Heart left ventricle (tissue), 16 donors: ENCODE measurements at regions not wholly inside any gene's neighbourhood (a gene's known extent, or its start where the extent isn't known, plus 50 kb on each side); places are given as distances from the start of the nearest gene placed in this dataset.

Source experiments
- ATAC-seq, 4 donors: fragments of 200-7000 bp; cut with Tn5 transposase; one replicate each; pipeline ENCODE4 v1.9.1; 2020 to 2022; ENCODE audit warnings: moderate library complexity in 4 of 4, mild to moderate bottlenecking in 3 of 4, moderate number of reproducible peaks in 1 of 4
- DNase-seq, 5 donors: peaks; one replicate each; pipeline ENCODE4 v3.0.0-alpha.2; 2020
- H3K27ac ChIP-seq, 12 donors: fragments of 200-600 bp; sonication (generic) in 4 of 12; one replicate each; pipeline versions ENCODE4 v1.5.0 to v1.8.0; 2016 to 2022; ENCODE audit warnings: mild to moderate bottlenecking in 2 of 12
- H3K27me3 ChIP-seq, 9 donors: fragments of 200-600 bp; sonication (generic) in 2 of 9; one replicate each; pipeline versions ENCODE4 v1.5.1 to v1.8.0; 2016 to 2022; ENCODE audit warnings: mild to moderate bottlenecking in 3 of 9
- H3K36me3 ChIP-seq, 9 donors: fragments of 200-600 bp; sonication (generic) in 2 of 9; one replicate each; pipeline versions ENCODE4 v1.5.0 to v1.8.0; 2018 to 2022; ENCODE audit warnings: mild to moderate bottlenecking in 2 of 9
- H3K4me1 ChIP-seq, 12 donors: fragments of 200-600 bp; sonication (generic) in 4 of 12; one replicate each; pipeline versions ENCODE4 v1.5.0 to v1.8.0; 2016 to 2022; ENCODE audit warnings: mild to moderate bottlenecking in 3 of 12
- H3K4me3 ChIP-seq, 12 donors: fragments of 200-600 bp; sonication (generic) in 4 of 12; one replicate each; pipeline versions ENCODE4 v1.5.0 to v1.8.0; 2017 to 2022; ENCODE audit warnings: mild to moderate bottlenecking in 9 of 12, moderate library complexity in 4 of 12
- H3K9me3 ChIP-seq, 12 donors: fragments of 200-600 bp; sonication (generic) in 4 of 12; one replicate each; pipeline versions ENCODE4 v1.5.0 to v1.8.0; 2016 to 2022; ENCODE audit warnings: mild to moderate bottlenecking in 1 of 12
- CTCF ChIP-seq, 12 donors: fragments of 200-600 bp; sonication (generic) in 4 of 12; IDR thresholded peaks; one replicate each; pipeline versions ENCODE4 v1.5.0 to v1.8.0; 2018 to 2022; ENCODE audit warnings: antibody characterized with exemption in 12 of 12, mild to moderate bottlenecking in 5 of 12
- POLR2A ChIP-seq, 2 donors: fragments of 450-650 bp; IDR thresholded peaks; one replicate each; pipeline ENCODE4 v1.6.1; 2017; ENCODE audit warnings: antibody characterized with exemption in 2 of 2, mild to moderate bottlenecking in 2 of 2, moderate library complexity in 2 of 2
- WGBS, 4 donors: extraction: QIAGEN DNeasy Blood & Tissue Kit in 2 of 4; methylation state at CpG; one replicate each; pipeline versions ENCODE4 v1.1.5 to v1.1.7; 2013 to 2018; 5-methylcytosine and 5-hydroxymethylcytosine counted together
- intact Hi-C, 10 donors: fragments of 100-400 bp; cut with DNase I; formaldehyde crosslinking; loops; one replicate each; pipeline versions ENCODE4 v1.11.1 to v1.14.2; 2022
- donor health status: ischemic (EF 13 %, LVEDD 7.1; RV severe dilation, severe dysfunction).
- donor health status: healthy with polysubstance abuse.
- donor health status: DM: no; HTN: yes; CAD: no.
- donor health status: DM: no; HTN: no; CAD: no.
- donor health status: ischemic (EF 25% LVEDD 6.9; RV normal size, moderate dysfunction).
- donor health status: ischemic (EF 25% LVEDD 5.7; RV mildly dilated, moderate dysfunction).
- donor health status: healthy.
- donor health status: DM: yes; HTN: yes; CAD: no.
- donor health status: ischemic (EF 35%, LVEDD 5.7; RV mildly dilated, moderate dysfunction).
- donor health status: nonischemic (EF 11% LVEDD 7.7; RV severe dilation, severe dysfunction).
- donor health status: DM: yes; HTN: yes; CAD: no.
- donor health status: PGD.
- donor health status: ischemic (EF 29% LVEDD 5.4; RV normal size, mild dysfunction).
- donor health status: nonischemic (EF 23%, LVEDD 6.1; RV moderate dilation, normal function).

DNA sequence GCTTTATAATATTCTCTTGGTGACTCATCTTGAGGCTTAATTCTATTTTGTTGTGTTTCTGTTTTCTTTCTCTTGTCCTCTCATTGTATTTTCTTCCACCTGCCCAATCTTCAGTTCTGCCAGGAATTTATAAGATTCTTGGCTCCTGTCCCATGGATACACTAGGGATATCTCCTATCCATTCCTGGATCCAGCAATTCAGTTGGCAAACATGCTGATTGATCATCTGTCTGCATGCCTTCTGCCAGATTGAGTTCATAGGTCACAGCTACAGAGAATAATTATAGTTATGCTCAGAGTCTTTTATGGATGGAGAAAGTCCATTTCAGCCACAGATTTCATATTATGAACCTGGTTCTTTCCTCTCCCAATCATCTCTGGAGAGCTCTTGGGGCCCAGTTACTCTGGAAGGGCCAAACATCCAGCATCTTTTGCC lies 140.4 kb upstream of the MAGI2 start:
- ATAC-seq (no peak), DNase-seq (no peak)
- no peak for TF ChIP-seq CTCF (IDR thresholded peaks at IDR 0.05)
- H3K4me1 ChIP-seq = no peaks in the 10 kb centered on the region
- no peaks in the 10 kb centered on the region for H3K9me3 ChIP-seq
- no peaks in the 10 kb centered on the region for H3K27me3 ChIP-seq
- no peak overlapping the region for H3K27ac ChIP-seq
- no peak overlapping the region for H3K4me3 ChIP-seq
- intact Hi-C loops = no loop called here
- H3K36me3 ChIP-seq = no peaks in the 10 kb centered on the region

GRCh38 chr7:79590916-79591623 lies 137.6 kb upstream of the MAGI2 start:
- Histone ChIP-seq H3K36me3 (no peaks in the 10 kb centered on the region), H3K9me3 (no peaks in the 10 kb centered on the region), H3K4me1 (no peaks in the 10 kb centered on the region), H3K4me3 (no peak overlapping the region), H3K27me3 (no peaks in the 10 kb centered on the region), H3K27ac (no peak overlapping the region)
- intact Hi-C loops = no loop called here
- no peak for DNase-seq
- ATAC-seq = no peak
- TF ChIP-seq POLR2A (IDR thresholded peaks at IDR 0.05) (no peak), CTCF (IDR thresholded peaks at IDR 0.05) (no peak)

DNA sequence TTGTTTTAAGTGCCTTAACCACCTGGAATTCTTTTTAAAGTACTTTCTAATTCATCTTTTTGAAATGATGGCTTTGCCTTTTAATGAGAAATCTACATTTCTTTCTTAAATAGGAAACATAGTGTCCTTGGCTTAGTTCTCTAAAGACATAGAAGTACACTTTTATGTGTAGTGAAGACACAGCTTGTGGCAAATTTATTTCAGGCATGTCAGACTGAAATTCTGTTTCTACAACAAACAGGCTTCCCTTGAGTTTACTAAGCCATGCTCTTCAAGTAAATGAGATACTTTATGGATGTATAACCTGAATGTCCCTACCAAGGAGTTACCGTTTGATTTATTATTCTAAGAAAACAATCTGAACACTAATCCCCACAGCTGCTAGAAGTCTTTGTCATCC lies 136.9 kb upstream of the MAGI2 start:
- no peaks in the 10 kb centered on the region for H3K36me3 ChIP-seq
- no peak overlapping the region for H3K27ac ChIP-seq
- no peaks in the 10 kb centered on the region for H3K9me3 ChIP-seq
- WGBS, 4 donors = 85 to 91% (median 88%) methylated on average over 1 of the region's 1 CpG
- no peaks in the 10 kb centered on the region for H3K4me1 ChIP-seq
- intact Hi-C loops = no loop called here
- H3K27me3 ChIP-seq = no peaks in the 10 kb centered on the region
- DNase-seq (no peak), ATAC-seq (no peak)
- TF ChIP-seq CTCF (IDR thresholded peaks at IDR 0.05) (no peak), POLR2A (IDR thresholded peaks at IDR 0.05) (no peak)
- H3K4me3 ChIP-seq = no peak overlapping the region

DNA sequence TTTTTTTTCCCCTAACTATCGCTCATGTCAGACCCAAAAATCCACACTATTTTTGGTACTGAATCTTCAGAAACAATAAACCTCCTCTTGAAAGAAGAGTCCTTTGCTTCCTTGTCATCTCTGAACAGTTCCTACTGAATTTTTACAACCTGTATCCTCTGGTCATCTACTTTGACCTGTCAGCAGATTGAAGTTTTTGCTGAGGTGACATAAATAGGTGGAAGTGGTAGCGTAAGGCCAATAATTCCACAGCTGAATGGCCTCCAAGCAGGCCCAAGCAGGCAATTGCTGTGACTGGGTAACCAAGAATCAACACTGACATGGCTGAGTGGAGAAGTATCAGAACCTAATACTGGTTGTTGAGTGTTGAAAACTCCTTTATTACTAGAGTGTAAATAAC lies 117.4 kb upstream of the MAGI2 start:
- H3K4me1 ChIP-seq = no peaks in the 10 kb centered on the region
- TF ChIP-seq POLR2A (IDR thresholded peaks at IDR 0.05) (no peak), CTCF (IDR thresholded peaks at IDR 0.05) (no peak)
- no peaks in the 10 kb centered on the region for H3K9me3 ChIP-seq
- no peaks in the 10 kb centered on the region for H3K27me3 ChIP-seq
- DNase-seq (no peak), ATAC-seq (no peak)
- H3K4me3 ChIP-seq = no peak overlapping the region
- H3K27ac ChIP-seq = no peak overlapping the region
- intact Hi-C loops = no loop called here
- no peaks in the 10 kb centered on the region for H3K36me3 ChIP-seq
- 67 to 95% (median 85%) methylated on average over 2 of the region's 2 CpGs for WGBS, 4 donors
